ENCODE measurements at regions not wholly inside any gene's neighbourhood (a gene's known extent, or its start where the extent isn't known, plus 50 kb on each side); places are given as distances from the start of the nearest gene placed in this dataset.

GRCh38 chr2:48251437-48252148 lies 62.9 kb upstream of the FOXN2 start:
- no peaks in the 10 kb centered on the region for H3K36me3 Mint-ChIP-seq
- no peak overlapping the region for H3K4me3 ChIP-seq (ENCODE audit: low read length)
- ChIA-PET POLR2A (no interaction called here), CTCF (no interaction called here)
- H3K36me3 ChIP-seq (ENCODE audit: control insufficient read depth in 2 of 3, insufficient read depth in 3 of 3, low read length in 3 of 3) = no peaks in the 10 kb centered on the region
- H3K9me3 Mint-ChIP-seq = no peaks in the 10 kb centered on the region
- H3K27ac ChIP-seq (ENCODE audit: low read depth, low read length) = no peak overlapping the region
- DNase-seq (no peak), ATAC-seq (no peak)
- H3K4me3 Mint-ChIP-seq = no peak overlapping the region
- no peaks in the 10 kb centered on the region for H3K27me3 ChIP-seq (ENCODE audit: control insufficient read depth in 2 of 2, insufficient read depth in 2 of 2, low read length in 2 of 2)
- peaks cover 0 to 6% (median 4%) of the 10 kb centered on the region in 7 donors for H3K4me1 Mint-ChIP-seq
- no peaks in the 10 kb centered on the region for H3K9me3 ChIP-seq (ENCODE audit: control insufficient read depth in 2 of 3, low read length in 3 of 3)
- H3K27me3 Mint-ChIP-seq = no peaks in the 10 kb centered on the region
- H3K4me1 ChIP-seq (ENCODE audit: control insufficient read depth in 2 of 2, insufficient read depth in 2 of 2, low read length in 2 of 2) = no peaks in the 10 kb centered on the region
- H3K27ac Mint-ChIP-seq = no peak overlapping the region
- intact Hi-C loops (cut with micrococcal nuclease) = no loop called here

GRCh38 chr2:48253301-48253700 lies 61.2 kb upstream of the FOXN2 start:
- CTCF ChIA-PET = no interaction called here
- Histone ChIP-seq H3K4me1 (ENCODE audit: control insufficient read depth in 2 of 2, insufficient read depth in 2 of 2, low read length in 2 of 2) (no peaks in the 10 kb centered on the region), H3K27ac (ENCODE audit: low read depth, low read length) (no peak overlapping the region), H3K4me3 (ENCODE audit: low read length) (no peak overlapping the region), H3K27me3 (ENCODE audit: control insufficient read depth in 2 of 2, insufficient read depth in 2 of 2, low read length in 2 of 2) (no peaks in the 10 kb centered on the region), H3K9me3 (ENCODE audit: control insufficient read depth in 2 of 3, low read length in 3 of 3) (no peaks in the 10 kb centered on the region), H3K36me3 (ENCODE audit: control insufficient read depth in 2 of 3, insufficient read depth in 3 of 3, low read length in 3 of 3) (no peaks in the 10 kb centered on the region)
- no peaks in the 10 kb centered on the region for H3K36me3 Mint-ChIP-seq
- ATAC-seq (no peak), DNase-seq (no peak)
- H3K4me3 Mint-ChIP-seq = no peak overlapping the region
- intact Hi-C loops (cut with micrococcal nuclease) = no loop called here
- H3K4me1 Mint-ChIP-seq = peaks cover 0 to 6% (median 4%) of the 10 kb centered on the region in 7 donors
- no peak overlapping the region for H3K27ac Mint-ChIP-seq
- H3K9me3 Mint-ChIP-seq = no peaks in the 10 kb centered on the region
- H3K27me3 Mint-ChIP-seq = no peaks in the 10 kb centered on the region
- POLR2A ChIA-PET = no interaction called here

- ATAC-seq (no peak), DNase-seq (no peak)
- ChIA-PET POLR2A (no interaction called here), CTCF (no interaction called here)
- H3K27ac ChIP-seq (ENCODE audit: low read depth, low read length) = no peak overlapping the region
- Mint-ChIP-seq H3K9me3 (no peaks in the 10 kb centered on the region), H3K36me3 (no peaks in the 10 kb centered on the region), H3K4me1 (peaks cover 0 to 5% (median 1%) of the 10 kb centered on the region in 7 donors), H3K4me3 (no peak overlapping the region), H3K27me3 (no peaks in the 10 kb centered on the region), H3K27ac (no peak overlapping the region)
- no peaks in the 10 kb centered on the region for H3K27me3 ChIP-seq (ENCODE audit: control insufficient read depth in 2 of 2, insufficient read depth in 2 of 2, low read length in 2 of 2)
- intact Hi-C loops (cut with micrococcal nuclease) = no loop called here
- no peak overlapping the region for H3K4me3 ChIP-seq (ENCODE audit: low read length)
- H3K36me3 ChIP-seq (ENCODE audit: control insufficient read depth in 2 of 3, insufficient read depth in 3 of 3, low read length in 3 of 3) = no peaks in the 10 kb centered on the region
- H3K4me1 ChIP-seq (ENCODE audit: control insufficient read depth in 2 of 2, insufficient read depth in 2 of 2, low read length in 2 of 2) = no peaks in the 10 kb centered on the region
- H3K9me3 ChIP-seq (ENCODE audit: control insufficient read depth in 2 of 3, low read length in 3 of 3) = no peaks in the 10 kb centered on the region
These were observed 59.6 kb upstream of the FOXN2 start for GRCh38 chr2:48254839-48255238.

DNA sequence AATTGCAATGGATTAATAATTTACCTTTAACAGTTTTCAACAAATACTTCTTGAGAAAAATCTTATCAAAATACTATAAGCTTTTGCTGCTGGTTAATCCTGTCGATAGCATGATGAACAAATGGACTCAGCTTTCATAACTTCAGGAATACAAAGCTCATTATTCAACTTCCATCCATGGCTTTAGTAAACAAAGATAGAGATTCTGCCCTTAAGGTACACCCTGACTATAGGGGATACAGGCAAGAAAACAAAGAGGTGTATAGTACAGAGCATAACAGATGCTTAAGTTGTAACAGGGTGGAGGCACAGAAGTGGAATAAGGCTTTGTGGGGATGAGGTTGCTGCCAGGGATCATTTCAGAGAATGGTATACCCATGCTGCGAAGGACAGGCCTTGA lies 57.0 kb upstream of the FOXN2 start:
- intact Hi-C loops (cut with micrococcal nuclease) = no loop called here
- Histone ChIP-seq H3K4me3 (ENCODE audit: low read length) (no peak overlapping the region), H3K27me3 (ENCODE audit: control insufficient read depth in 2 of 2, insufficient read depth in 2 of 2, low read length in 2 of 2) (no peaks in the 10 kb centered on the region), H3K36me3 (ENCODE audit: control insufficient read depth in 2 of 3, insufficient read depth in 3 of 3, low read length in 3 of 3) (no peaks in the 10 kb centered on the region), H3K4me1 (ENCODE audit: control insufficient read depth in 2 of 2, insufficient read depth in 2 of 2, low read length in 2 of 2) (no peaks in the 10 kb centered on the region), H3K27ac (ENCODE audit: low read depth, low read length) (no peak overlapping the region), H3K9me3 (ENCODE audit: control insufficient read depth in 2 of 3, low read length in 3 of 3) (no peaks in the 10 kb centered on the region)
- Mint-ChIP-seq H3K4me3 (no peak overlapping the region), H3K27ac (no peak overlapping the region), H3K27me3 (no peaks in the 10 kb centered on the region), H3K9me3 (no peaks in the 10 kb centered on the region), H3K36me3 (peaks cover 0 to 4% (median 0%) of the 10 kb centered on the region in 5 donors), H3K4me1 (peaks cover 0 to 3% (median 0%) of the 10 kb centered on the region in 7 donors)
- ATAC-seq (no peak), DNase-seq (no peak)
- CTCF ChIA-PET = no interaction called here
- POLR2A ChIA-PET = no interaction called here

GRCh38 chr2:48258481-48259149 lies 55.9 kb upstream of the FOXN2 start:
- peaks cover 0 to 4% (median 0%) of the 10 kb centered on the region in 5 donors for H3K36me3 Mint-ChIP-seq
- POLR2A ChIA-PET = no interaction called here
- Histone ChIP-seq H3K36me3 (ENCODE audit: control insufficient read depth in 2 of 3, insufficient read depth in 3 of 3, low read length in 3 of 3) (no peaks in the 10 kb centered on the region), H3K9me3 (ENCODE audit: control insufficient read depth in 2 of 3, low read length in 3 of 3) (no peaks in the 10 kb centered on the region), H3K4me1 (ENCODE audit: control insufficient read depth in 2 of 2, insufficient read depth in 2 of 2, low read length in 2 of 2) (no peaks in the 10 kb centered on the region), H3K27me3 (ENCODE audit: control insufficient read depth in 2 of 2, insufficient read depth in 2 of 2, low read length in 2 of 2) (no peaks in the 10 kb centered on the region), H3K4me3 (ENCODE audit: low read length) (no peak overlapping the region), H3K27ac (ENCODE audit: low read depth, low read length) (no peak overlapping the region)
- no peak overlapping the region for H3K4me3 Mint-ChIP-seq
- ATAC-seq (peak; percentile 27), DNase-seq (no peak)
- no peak overlapping the region for H3K27ac Mint-ChIP-seq
- CTCF ChIA-PET = no interaction called here
- intact Hi-C loops (cut with micrococcal nuclease) = no loop called here
- no peaks in the 10 kb centered on the region for H3K9me3 Mint-ChIP-seq
- peaks cover 0 to 7% (median 0%) of the 10 kb centered on the region in 5 donors for H3K27me3 Mint-ChIP-seq
- H3K4me1 Mint-ChIP-seq = peaks cover 0 to 3% (median 0%) of the 10 kb centered on the region in 7 donors

- intact Hi-C loops (cut with micrococcal nuclease) = no loop called here
- Histone ChIP-seq H3K4me1 (ENCODE audit: control insufficient read depth in 2 of 2, insufficient read depth in 2 of 2, low read length in 2 of 2) (no peaks in the 10 kb centered on the region), H3K27ac (ENCODE audit: low read depth, low read length) (no peak overlapping the region), H3K4me3 (ENCODE audit: low read length) (no peak overlapping the region), H3K27me3 (ENCODE audit: control insufficient read depth in 2 of 2, insufficient read depth in 2 of 2, low read length in 2 of 2) (no peaks in the 10 kb centered on the region), H3K9me3 (ENCODE audit: control insufficient read depth in 2 of 3, low read length in 3 of 3) (no peaks in the 10 kb centered on the region), H3K36me3 (ENCODE audit: control insufficient read depth in 2 of 3, insufficient read depth in 3 of 3, low read length in 3 of 3) (no peaks in the 10 kb centered on the region)
- H3K27ac Mint-ChIP-seq = no peak overlapping the region
- peaks cover 0 to 7% (median 0%) of the 10 kb centered on the region in 5 donors for H3K27me3 Mint-ChIP-seq
- H3K4me3 Mint-ChIP-seq = no peak overlapping the region
- H3K4me1 Mint-ChIP-seq = peaks cover 0 to 3% (median 0%) of the 10 kb centered on the region in 7 donors
- ATAC-seq (no peak), DNase-seq (no peak)
- H3K9me3 Mint-ChIP-seq = peaks cover 0 to 2% (median 0%) of the 10 kb centered on the region in 11 donors
- H3K36me3 Mint-ChIP-seq = peaks cover 0 to 4% (median 0%) of the 10 kb centered on the region in 5 donors
- POLR2A ChIA-PET = no interaction called here
- CTCF ChIA-PET = no interaction called here
These were observed 54.7 kb upstream of the FOXN2 start for GRCh38 chr2:48259811-48260210.

DNA sequence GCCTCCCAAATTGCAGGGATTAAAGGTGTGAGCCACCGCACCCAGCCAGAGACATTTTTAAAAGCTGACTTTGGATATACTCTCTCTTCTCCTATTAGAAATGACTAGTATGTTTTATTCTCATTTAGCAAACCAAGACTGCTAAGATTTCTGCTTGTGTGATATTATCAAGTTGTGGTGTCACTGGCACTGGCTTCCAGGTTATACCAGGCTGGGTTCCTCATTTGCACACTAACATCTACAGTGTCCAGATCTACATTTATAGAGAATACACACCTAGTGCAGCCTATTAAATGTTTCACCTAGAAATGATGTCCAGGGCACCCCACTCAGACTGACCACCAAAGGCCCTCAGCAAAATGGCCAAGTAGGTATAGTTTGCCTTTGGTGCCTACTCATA lies 49.9 kb upstream of the FOXN2 start:
- Mint-ChIP-seq H3K4me1 (peaks cover 0 to 3% (median 0%) of the 10 kb centered on the region in 7 donors), H3K9me3 (peaks cover 0 to 2% (median 0%) of the 10 kb centered on the region in 11 donors), H3K36me3 (peaks cover 0 to 4% (median 2%) of the 10 kb centered on the region in 5 donors), H3K27me3 (peaks cover 0 to 9% (median 0%) of the 10 kb centered on the region in 5 donors), H3K4me3 (no peak overlapping the region), H3K27ac (no peak overlapping the region)
- POLR2A ChIA-PET = no interaction called here
- Histone ChIP-seq H3K4me3 (ENCODE audit: low read length) (no peak overlapping the region), H3K27me3 (ENCODE audit: control insufficient read depth in 2 of 2, insufficient read depth in 2 of 2, low read length in 2 of 2) (no peaks in the 10 kb centered on the region), H3K36me3 (ENCODE audit: control insufficient read depth in 2 of 3, insufficient read depth in 3 of 3, low read length in 3 of 3) (no peaks in the 10 kb centered on the region), H3K27ac (ENCODE audit: low read depth, low read length) (no peak overlapping the region), H3K9me3 (ENCODE audit: control insufficient read depth in 2 of 3, low read length in 3 of 3) (no peaks in the 10 kb centered on the region), H3K4me1 (ENCODE audit: control insufficient read depth in 2 of 2, insufficient read depth in 2 of 2, low read length in 2 of 2) (no peaks in the 10 kb centered on the region)
- CTCF ChIA-PET = no interaction called here
- ATAC-seq (peak; percentile 65), DNase-seq (no peak)
- intact Hi-C loops (cut with micrococcal nuclease) = no loop called here

All from naive thymus-derived CD4-positive, alpha-beta T cell (primary cell).